ENCODE measurements at regions not wholly inside any gene's neighbourhood (a gene's known extent, or its start where the extent isn't known, plus 50 kb on each side); places are given as distances from the start of the nearest gene placed in this dataset.
"Not testable (repeated sequence)": the region's sequence is repeated elsewhere in the genome, so short reads cannot be mapped to it uniquely, and the experiment has no call there.

DNA sequence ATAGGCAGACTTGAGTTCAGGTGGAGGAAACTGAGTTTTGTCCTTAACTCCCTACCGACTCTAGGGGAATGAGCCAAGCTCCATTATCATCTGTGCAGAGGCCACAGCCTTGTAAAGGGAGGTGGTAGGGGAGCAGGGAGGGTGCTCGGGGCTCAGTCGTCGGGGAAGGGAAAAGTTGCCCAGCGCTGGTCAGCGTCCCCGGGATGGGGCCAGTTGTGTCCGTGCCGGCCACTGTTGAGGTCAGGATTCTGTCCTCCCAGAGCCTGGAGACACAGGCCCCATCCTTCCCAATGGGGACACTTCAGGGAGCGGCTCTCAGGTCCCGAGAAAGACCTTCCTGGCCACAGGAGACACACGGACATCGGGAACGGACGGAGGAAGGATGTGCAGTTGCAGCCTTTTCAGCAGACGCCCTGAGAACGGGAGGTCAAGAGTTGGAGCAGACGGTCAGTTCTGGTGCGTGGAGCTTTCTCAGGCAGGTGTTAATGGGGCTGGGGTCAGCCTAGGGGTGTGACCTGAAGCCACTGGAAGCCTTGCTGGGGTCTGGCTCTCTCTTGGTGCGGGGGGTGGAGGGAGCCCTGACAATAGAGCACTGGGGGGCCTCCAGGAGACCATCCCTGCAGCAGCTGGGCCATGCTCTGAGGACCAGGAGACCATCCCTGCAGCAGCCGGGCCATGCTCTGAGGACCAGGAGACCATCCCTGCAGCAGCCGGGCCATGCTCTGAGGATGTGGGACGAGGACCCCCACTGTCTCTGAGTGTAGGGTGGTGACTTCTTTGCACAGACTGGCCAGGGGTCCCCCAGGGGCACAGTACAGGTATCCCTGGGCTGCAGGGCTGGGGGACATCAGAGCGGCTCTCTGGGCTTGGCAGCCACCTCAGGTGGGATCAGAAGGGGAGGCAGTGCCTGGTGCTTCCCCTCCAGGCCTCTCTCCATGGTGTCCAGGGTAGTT, 394.7 kb downstream of the TMEM121 start:
- intact Hi-C loops (cut with DNase I); ATAC-seq; H3K4me3 ChIP-seq; H3K27ac ChIP-seq; H3K27me3 ChIP-seq (ENCODE audit: low read depth); H3K4me1 ChIP-seq; H3K36me3 ChIP-seq; H3K9me3 ChIP-seq: not testable (repeated sequence)
- peak; percentile 31 for DNase-seq

DNA sequence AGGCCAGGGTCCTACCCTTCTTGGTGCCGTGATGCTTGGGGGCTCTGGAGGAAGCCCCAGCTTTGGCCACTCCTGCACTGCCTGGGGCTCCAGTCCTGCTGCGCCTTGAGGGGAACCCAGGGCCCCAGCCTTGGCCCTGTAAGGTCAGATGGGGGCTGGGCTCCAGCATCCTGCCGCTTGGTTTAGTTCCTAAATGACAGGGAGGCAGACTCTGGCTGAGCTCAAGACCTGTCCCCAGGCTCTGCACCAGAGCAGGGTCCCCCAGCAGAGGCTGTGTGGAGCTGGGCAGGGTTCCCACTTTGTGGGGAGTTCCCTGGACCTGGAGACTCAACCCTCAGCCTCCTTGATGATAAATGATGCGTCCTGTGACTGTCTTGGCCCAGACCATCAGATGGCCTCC, 395.4 kb downstream of the TMEM121 start:
- ATAC-seq; H3K36me3 ChIP-seq; H3K27ac ChIP-seq; H3K9me3 ChIP-seq; intact Hi-C loops (cut with DNase I); H3K4me1 ChIP-seq; H3K4me3 ChIP-seq; H3K27me3 ChIP-seq (ENCODE audit: low read depth): not testable (repeated sequence)
- peak; percentile 22 for DNase-seq

DNA sequence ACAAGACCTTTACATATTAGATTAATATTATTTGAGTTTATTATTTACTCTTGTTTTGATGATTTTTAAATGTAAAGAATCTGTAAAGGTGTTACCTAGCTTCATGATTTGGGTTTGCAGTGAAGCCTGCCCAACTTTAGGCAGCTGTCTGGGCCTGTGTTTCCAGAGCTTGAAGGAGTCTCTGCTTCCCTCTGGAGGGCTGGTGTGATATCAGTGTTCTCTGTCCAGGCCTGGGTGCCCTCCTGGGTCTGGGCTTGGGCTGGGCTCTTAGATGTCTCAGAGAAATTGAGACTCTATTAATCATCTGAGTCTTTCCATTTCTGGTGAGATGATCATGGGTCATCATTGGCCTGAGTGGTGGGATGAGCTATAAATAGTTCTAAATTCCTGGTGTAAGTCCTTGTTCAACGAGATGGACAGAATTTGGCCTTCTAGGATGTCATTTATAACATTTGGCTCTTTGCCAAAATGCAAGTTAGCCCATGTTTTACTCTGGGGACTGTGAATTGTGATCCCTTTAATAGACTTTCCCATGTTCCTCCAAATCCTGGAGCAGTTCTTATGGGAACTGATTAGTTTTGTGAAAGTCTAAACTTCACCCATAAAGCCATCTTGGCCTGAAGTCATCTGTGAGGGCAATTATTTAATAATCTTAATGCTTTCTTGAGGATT, 397.3 kb downstream of the TMEM121 start:
- DNase-seq: peak; percentile 6
- H3K4me3 ChIP-seq; H3K4me1 ChIP-seq; H3K27me3 ChIP-seq (ENCODE audit: low read depth); H3K9me3 ChIP-seq; H3K36me3 ChIP-seq; intact Hi-C loops (cut with DNase I); H3K27ac ChIP-seq; ATAC-seq: not testable (repeated sequence)

DNA sequence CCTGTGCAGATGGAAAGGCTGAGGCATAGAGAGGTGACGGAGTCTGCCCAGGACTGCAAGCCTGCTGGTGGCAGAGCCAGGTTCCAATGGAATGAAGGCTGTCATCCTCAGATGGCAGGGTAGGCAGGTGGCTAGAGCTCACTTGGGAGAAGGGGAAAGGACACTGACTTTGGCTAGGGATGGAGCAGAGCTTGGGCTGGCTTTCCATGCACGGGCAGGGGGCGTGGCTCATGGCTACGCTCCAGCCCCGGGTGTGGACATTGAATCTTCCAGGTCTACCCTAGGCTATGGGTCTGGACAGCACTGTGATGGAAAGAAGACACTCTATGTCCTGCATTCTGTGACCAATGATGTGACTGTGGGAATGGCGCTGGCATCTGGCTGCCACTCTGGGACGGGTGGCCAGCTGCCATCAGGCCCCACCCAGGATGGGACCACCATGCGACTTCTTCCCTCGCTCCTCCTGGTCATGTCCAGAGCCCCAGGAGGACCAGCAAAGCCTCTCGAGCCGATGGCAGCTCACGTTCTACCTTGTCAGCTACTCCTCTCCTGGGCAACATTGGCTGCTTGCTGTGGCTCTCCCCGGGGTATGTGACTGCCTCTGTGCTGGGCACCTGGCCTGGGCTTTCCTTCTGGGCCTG, 398.7 kb downstream of the TMEM121 start:
- TF ChIP-seq, protein P1, sequence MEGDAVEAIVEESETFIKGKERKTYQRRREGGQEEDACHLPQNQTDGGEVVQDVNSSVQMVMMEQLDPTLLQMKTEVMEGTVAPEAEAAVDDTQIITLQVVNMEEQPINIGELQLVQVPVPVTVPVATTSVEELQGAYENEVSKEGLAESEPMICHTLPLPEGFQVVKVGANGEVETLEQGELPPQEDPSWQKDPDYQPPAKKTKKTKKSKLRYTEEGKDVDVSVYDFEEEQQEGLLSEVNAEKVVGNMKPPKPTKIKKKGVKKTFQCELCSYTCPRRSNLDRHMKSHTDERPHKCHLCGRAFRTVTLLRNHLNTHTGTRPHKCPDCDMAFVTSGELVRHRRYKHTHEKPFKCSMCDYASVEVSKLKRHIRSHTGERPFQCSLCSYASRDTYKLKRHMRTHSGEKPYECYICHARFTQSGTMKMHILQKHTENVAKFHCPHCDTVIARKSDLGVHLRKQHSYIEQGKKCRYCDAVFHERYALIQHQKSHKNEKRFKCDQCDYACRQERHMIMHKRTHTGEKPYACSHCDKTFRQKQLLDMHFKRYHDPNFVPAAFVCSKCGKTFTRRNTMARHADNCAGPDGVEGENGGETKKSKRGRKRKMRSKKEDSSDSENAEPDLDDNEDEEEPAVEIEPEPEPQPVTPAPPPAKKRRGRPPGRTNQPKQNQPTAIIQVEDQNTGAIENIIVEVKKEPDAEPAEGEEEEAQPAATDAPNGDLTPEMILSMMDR (IDR thresholded peaks at IDR 0.05): no peak
- Histone ChIP-seq H3K27ac (no peak overlapping the region), H3K4me3 (no peak overlapping the region), H3K36me3 (no peaks in the 10 kb centered on the region), H3K4me1 (no peaks in the 10 kb centered on the region), H3K27me3 (ENCODE audit: low read depth) (no peaks in the 10 kb centered on the region), H3K9me3 (peaks cover 6% of the 10 kb centered on the region)
- ATAC-seq: no peak
- peak; percentile 14 for DNase-seq
- intact Hi-C loops (cut with DNase I): no loop called here

DNA sequence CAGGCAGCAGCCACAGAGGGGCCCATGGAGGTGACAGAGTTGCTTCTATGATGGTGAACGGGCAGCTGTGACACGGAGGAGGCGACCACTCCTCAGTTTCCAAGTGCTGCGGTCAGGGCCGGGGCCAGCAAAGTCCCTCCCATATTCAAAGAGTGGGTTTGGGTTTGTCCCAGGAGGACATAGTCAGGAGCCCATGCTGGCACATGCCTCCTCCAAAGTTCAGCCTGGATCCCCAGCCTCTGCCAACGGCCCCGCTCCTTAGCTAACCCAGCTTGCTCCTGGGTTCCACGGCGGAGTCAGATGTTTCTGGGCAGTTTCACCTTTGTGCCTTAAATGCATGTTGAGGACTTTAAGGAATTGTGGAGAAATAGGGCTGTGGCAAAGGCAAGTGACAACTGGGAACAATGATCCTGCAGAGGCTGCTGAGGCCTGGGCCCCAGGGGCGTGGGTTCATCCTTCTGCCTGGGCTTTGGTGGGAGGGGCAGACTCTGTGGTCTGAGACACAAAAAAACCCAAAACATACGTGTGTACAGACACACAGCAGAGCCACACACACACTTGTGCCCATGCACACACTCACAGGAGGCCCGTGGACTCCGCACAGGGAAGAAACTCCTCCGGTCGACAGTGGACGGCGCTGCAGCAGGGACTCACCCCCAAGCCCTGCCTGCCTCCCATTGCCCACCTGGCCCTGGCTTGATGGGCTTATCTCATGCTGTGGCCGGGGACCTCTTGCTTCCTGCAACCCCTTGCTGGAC, 399.4 kb downstream of the TMEM121 start:
- TF ChIP-seq, protein P1 (IDR thresholded peaks at IDR 0.05): no peak
- intact Hi-C loops (cut with DNase I): no loop called here
- Histone ChIP-seq H3K27ac (no peak overlapping the region), H3K4me1 (no peaks in the 10 kb centered on the region), H3K27me3 (ENCODE audit: low read depth) (no peaks in the 10 kb centered on the region), H3K4me3 (no peak overlapping the region), H3K9me3 (peaks cover 6% of the 10 kb centered on the region), H3K36me3 (no peaks in the 10 kb centered on the region)
- DNase-seq (peak; percentile 26), ATAC-seq (no peak)

DNA sequence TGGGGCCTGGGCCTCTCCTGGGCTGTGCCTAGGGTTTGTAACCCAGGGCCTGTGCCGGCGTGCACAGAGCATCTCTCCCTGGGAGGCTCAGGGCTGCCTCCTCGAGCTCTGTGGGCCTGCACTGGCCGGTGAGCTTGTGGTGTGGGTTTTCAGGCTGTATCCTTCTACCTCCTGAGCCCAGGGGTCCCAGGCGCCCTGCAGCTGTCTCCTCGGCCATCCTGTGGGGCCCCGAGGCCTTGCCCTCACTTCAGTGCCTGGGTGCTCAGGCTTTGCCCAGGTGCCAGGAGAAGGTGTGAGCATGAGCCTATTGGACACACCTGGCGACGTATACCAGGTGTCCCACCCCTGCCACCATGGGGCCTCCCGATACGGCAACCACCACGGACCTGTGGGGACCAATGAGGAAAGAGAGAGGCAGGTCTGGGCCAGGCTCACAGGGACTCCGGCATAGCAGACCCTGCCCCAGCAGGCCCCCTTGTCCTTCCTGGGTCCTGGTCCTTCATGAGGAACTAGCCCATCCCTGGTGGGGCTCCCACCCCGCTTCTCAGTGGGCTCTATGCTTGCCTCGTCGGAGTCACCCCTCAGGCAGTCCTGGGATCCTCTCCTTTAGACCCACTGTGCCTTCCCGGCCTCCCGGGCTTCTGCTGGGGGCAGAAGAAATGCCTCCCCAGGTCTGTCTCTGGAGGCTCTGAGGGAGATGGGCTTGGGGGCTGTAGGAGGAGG, 400.2 kb downstream of the TMEM121 start:
- peaks cover 6% of the 10 kb centered on the region for H3K9me3 ChIP-seq
- no peaks in the 10 kb centered on the region for H3K36me3 ChIP-seq
- TF ChIP-seq, protein P1 (IDR thresholded peaks at IDR 0.05): no peak
- intact Hi-C loops (cut with DNase I): no loop called here
- H3K27ac ChIP-seq: no peak overlapping the region
- peak; percentile 35 for DNase-seq
- H3K27me3 ChIP-seq (ENCODE audit: low read depth): no peaks in the 10 kb centered on the region
- no peaks in the 10 kb centered on the region for H3K4me1 ChIP-seq
- no peak overlapping the region for H3K4me3 ChIP-seq
- ATAC-seq: no peak

All from lower lobe of right lung (tissue), 2 donors.